ENCODE measurements at regions not wholly inside any gene's neighbourhood (a gene's known extent, or its start where the extent isn't known, plus 50 kb on each side); places are given as distances from the start of the nearest gene placed in this dataset.

- no peak for TF ChIP-seq TCF12 (IDR thresholded peaks at IDR 0.05; ENCODE audit: low read depth, low read length)
- no peak for TF ChIP-seq RBBP5 (IDR thresholded peaks at IDR 0.05; ENCODE audit: borderline replicate concordance, low read depth, low read length)
- TF ChIP-seq RFX5 (IDR thresholded peaks at IDR 0.05; ENCODE audit: borderline replicate concordance, low read depth, low read length): no peak
- TF ChIP-seq CTCF (IDR thresholded peaks at IDR 0.05; ENCODE audit: control extremely low read depth in 1 of 3, insufficient read depth in 1 of 3, low read depth in 1 of 3, low read length in 3 of 3): no peak
- TF ChIP-seq CHD1 (IDR thresholded peaks at IDR 0.05; ENCODE audit: low read depth, low read length): no peak
- no peak for TF ChIP-seq SP1 (IDR thresholded peaks at IDR 0.05; ENCODE audit: low read depth, low read length)
- no peak for TF ChIP-seq TEAD4 (IDR thresholded peaks at IDR 0.05; ENCODE audit: low read depth, low read length)
Measured at GRCh38 chr2:60285626-60286316, 267.7 kb downstream of the BCL11A start (continued).
